Activated naive CD4-positive, alpha-beta T cell treated with anti-CD3 and anti-CD28 coated beads for 36 hours (primary cell): ENCODE measurements at regions not wholly inside any gene's neighbourhood (a gene's known extent, or its start where the extent isn't known, plus 50 kb on each side); places are given as distances from the start of the nearest gene placed in this dataset.
"Not testable (repeated sequence)": the region's sequence is repeated elsewhere in the genome, so short reads cannot be mapped to it uniquely, and the experiment has no call there.

Source experiments
- CTCF ChIA-PET: fragments of 350-600 bp; sonication (Branson Sonifier 250); formaldehyde crosslinking; loops from one replicate; lab custom pipeline; 2021; ENCODE audit warnings: antibody characterized with exemption; lab: Charles Lee
- DNase-seq: peaks from one replicate; pipeline ENCODE4 v3.0.0-alpha.2; 2020
- H3K27ac Mint-ChIP-seq: one replicate; pipeline ENCODE4 v1.8.0; 2021; ENCODE audit warnings: mild to moderate bottlenecking, mixed read lengths
- H3K27me3 Mint-ChIP-seq: one replicate; pipeline ENCODE4 v1.8.0; 2021; ENCODE audit warnings: low read depth, mixed read lengths
- H3K36me3 Mint-ChIP-seq: one replicate; pipeline ENCODE4 v1.8.0; 2021; ENCODE audit warnings: low read depth, mixed read lengths
- H3K4me1 Mint-ChIP-seq: one replicate; pipeline ENCODE4 v1.8.0; 2021; ENCODE audit warnings: low read depth, mixed read lengths
- H3K4me3 Mint-ChIP-seq: one replicate; pipeline ENCODE4 v1.8.0; 2021; ENCODE audit warnings: mild to moderate bottlenecking, moderate library complexity, mixed read lengths
- H3K9me3 Mint-ChIP-seq: one replicate; pipeline ENCODE4 v1.8.0; 2021; ENCODE audit warnings: mixed read lengths
- intact Hi-C: fragments of 100-400 bp; cut with micrococcal nuclease; formaldehyde crosslinking; loops from one replicate; pipeline ENCODE4 v1.15.1; 2023

- H3K4me3 Mint-ChIP-seq, intact Hi-C loops, CTCF ChIA-PET, H3K36me3 Mint-ChIP-seq, DNase-seq, H3K27ac Mint-ChIP-seq, H3K4me1 Mint-ChIP-seq, H3K27me3 Mint-ChIP-seq: not testable (repeated sequence)
- peaks cover 15% of the 10 kb centered on the region for H3K9me3 Mint-ChIP-seq
Observed at GRCh38 chr6:48638796-48639195, 527.8 kb upstream of the PTCHD4 start.

- intact Hi-C loops: no loop called here
- no peaks in the 10 kb centered on the region for H3K27me3 Mint-ChIP-seq
- no peak overlapping the region for H3K4me3 Mint-ChIP-seq
Observed at GRCh38 chr6:48630511-48630910, 519.5 kb upstream of the PTCHD4 start.

GRCh38 chr6:48628316-48628715 lies 517.3 kb upstream of the PTCHD4 start:
- no peak overlapping the region for H3K4me3 Mint-ChIP-seq
- peaks cover 4% of the 10 kb centered on the region for H3K9me3 Mint-ChIP-seq
- intact Hi-C loops: no loop called here
- no peak for DNase-seq
- CTCF ChIA-PET: no interaction called here
- no peaks in the 10 kb centered on the region for H3K36me3 Mint-ChIP-seq
- no peaks in the 10 kb centered on the region for H3K27me3 Mint-ChIP-seq
- no peaks in the 10 kb centered on the region for H3K4me1 Mint-ChIP-seq
- no peak overlapping the region for H3K27ac Mint-ChIP-seq

More at GRCh38 chr6:48630511-48630910, 519.5 kb upstream of the PTCHD4 start:
- no peak for DNase-seq
- H3K4me1 Mint-ChIP-seq: no peaks in the 10 kb centered on the region
- no peak overlapping the region for H3K27ac Mint-ChIP-seq
- no peaks in the 10 kb centered on the region for H3K36me3 Mint-ChIP-seq
- peaks cover 4% of the 10 kb centered on the region for H3K9me3 Mint-ChIP-seq
- CTCF ChIA-PET: no interaction called here

GRCh38 chr6:48626421-48626820 lies 515.4 kb upstream of the PTCHD4 start:
- H3K9me3 Mint-ChIP-seq: peaks cover 4% of the 10 kb centered on the region
- no peak overlapping the region for H3K4me3 Mint-ChIP-seq
- H3K27me3 Mint-ChIP-seq: no peaks in the 10 kb centered on the region
- CTCF ChIA-PET: no interaction called here
- no peaks in the 10 kb centered on the region for H3K36me3 Mint-ChIP-seq
- no peak for DNase-seq
- no peaks in the 10 kb centered on the region for H3K4me1 Mint-ChIP-seq
- H3K27ac Mint-ChIP-seq: no peak overlapping the region
- intact Hi-C loops: no loop called here

GRCh38 chr6:48624631-48625030 lies 513.6 kb upstream of the PTCHD4 start:
- intact Hi-C loops: no loop called here
- CTCF ChIA-PET: no interaction called here
- H3K27me3 Mint-ChIP-seq: no peaks in the 10 kb centered on the region
- no peak for DNase-seq
- no peaks in the 10 kb centered on the region for H3K36me3 Mint-ChIP-seq
- H3K9me3 Mint-ChIP-seq: peaks cover 2% of the 10 kb centered on the region
- H3K27ac Mint-ChIP-seq: no peak overlapping the region
- no peak overlapping the region for H3K4me3 Mint-ChIP-seq
- no peaks in the 10 kb centered on the region for H3K4me1 Mint-ChIP-seq

GRCh38 chr6:48619771-48620170 lies 508.8 kb upstream of the PTCHD4 start:
- no peaks in the 10 kb centered on the region for H3K36me3 Mint-ChIP-seq
- H3K9me3 Mint-ChIP-seq: peaks cover 5% of the 10 kb centered on the region
- DNase-seq: no peak
- H3K27ac Mint-ChIP-seq: no peak overlapping the region
- no peaks in the 10 kb centered on the region for H3K4me1 Mint-ChIP-seq
- intact Hi-C loops: no loop called here
- CTCF ChIA-PET: no interaction called here
- H3K27me3 Mint-ChIP-seq: no peaks in the 10 kb centered on the region
- H3K4me3 Mint-ChIP-seq: no peak overlapping the region

GRCh38 chr6:48615041-48615440 lies 504.0 kb upstream of the PTCHD4 start:
- Mint-ChIP-seq H3K4me3 (no peak overlapping the region), H3K36me3 (no peaks in the 10 kb centered on the region), H3K27me3 (no peaks in the 10 kb centered on the region), H3K27ac (no peak overlapping the region), H3K9me3 (peaks cover 7% of the 10 kb centered on the region), H3K4me1 (no peaks in the 10 kb centered on the region)
- intact Hi-C loops: no loop called here
- CTCF ChIA-PET: no interaction called here
- no peak for DNase-seq

GRCh38 chr6:48614326-48614725 lies 503.3 kb upstream of the PTCHD4 start:
- H3K27me3 Mint-ChIP-seq: no peaks in the 10 kb centered on the region
- H3K27ac Mint-ChIP-seq: no peak overlapping the region
- no peaks in the 10 kb centered on the region for H3K4me1 Mint-ChIP-seq
- intact Hi-C loops: no loop called here
- H3K4me3 Mint-ChIP-seq: no peak overlapping the region
- DNase-seq: no peak
- CTCF ChIA-PET: no interaction called here
- H3K9me3 Mint-ChIP-seq: peaks cover 7% of the 10 kb centered on the region
- no peaks in the 10 kb centered on the region for H3K36me3 Mint-ChIP-seq

GRCh38 chr6:48613231-48613949 lies 502.4 kb upstream of the PTCHD4 start:
- H3K27me3 Mint-ChIP-seq: no peaks in the 10 kb centered on the region
- intact Hi-C loops: no loop called here
- CTCF ChIA-PET: no interaction called here
- H3K9me3 Mint-ChIP-seq: peaks cover 7% of the 10 kb centered on the region
- no peaks in the 10 kb centered on the region for H3K4me1 Mint-ChIP-seq
- DNase-seq: no peak
- H3K36me3 Mint-ChIP-seq: no peaks in the 10 kb centered on the region
- no peak overlapping the region for H3K27ac Mint-ChIP-seq
- no peak overlapping the region for H3K4me3 Mint-ChIP-seq

GRCh38 chr6:48611332-48611731 lies 500.3 kb upstream of the PTCHD4 start:
- no peaks in the 10 kb centered on the region for H3K4me1 Mint-ChIP-seq
- H3K27ac Mint-ChIP-seq: no peak overlapping the region
- intact Hi-C loops: no loop called here
- CTCF ChIA-PET: no interaction called here
- H3K27me3 Mint-ChIP-seq: no peaks in the 10 kb centered on the region
- no peaks in the 10 kb centered on the region for H3K36me3 Mint-ChIP-seq
- DNase-seq: no peak
- no peak overlapping the region for H3K4me3 Mint-ChIP-seq
- H3K9me3 Mint-ChIP-seq: peaks cover 7% of the 10 kb centered on the region

GRCh38 chr6:48610846-48611245 lies 499.8 kb upstream of the PTCHD4 start:
- Mint-ChIP-seq H3K4me3 (no peak overlapping the region), H3K27ac (no peak overlapping the region), H3K9me3 (peaks cover 7% of the 10 kb centered on the region), H3K36me3 (no peaks in the 10 kb centered on the region), H3K4me1 (no peaks in the 10 kb centered on the region), H3K27me3 (no peaks in the 10 kb centered on the region)
- DNase-seq: no peak
- intact Hi-C loops: no loop called here
- CTCF ChIA-PET: no interaction called here

GRCh38 chr6:48606618-48607017 lies 495.6 kb upstream of the PTCHD4 start:
- Mint-ChIP-seq H3K9me3 (peaks cover 4% of the 10 kb centered on the region), H3K27me3 (no peaks in the 10 kb centered on the region), H3K4me3 (no peak overlapping the region), H3K27ac (no peak overlapping the region), H3K4me1 (no peaks in the 10 kb centered on the region), H3K36me3 (no peaks in the 10 kb centered on the region)
- intact Hi-C loops: no loop called here
- CTCF ChIA-PET: no interaction called here
- DNase-seq: no peak

GRCh38 chr6:48597951-48598350 lies 487.0 kb upstream of the PTCHD4 start:
- no peak for DNase-seq
- CTCF ChIA-PET: no interaction called here
- Mint-ChIP-seq H3K27me3 (no peaks in the 10 kb centered on the region), H3K4me3 (no peak overlapping the region), H3K9me3 (peaks cover 5% of the 10 kb centered on the region), H3K4me1 (no peaks in the 10 kb centered on the region), H3K27ac (no peak overlapping the region), H3K36me3 (no peaks in the 10 kb centered on the region)
- intact Hi-C loops: no loop called here
